ENCODE measurements at regions not wholly inside any gene's neighbourhood (a gene's known extent, or its start where the extent isn't known, plus 50 kb on each side); places are given as distances from the start of the nearest gene placed in this dataset.

GRCh38 chr4:89556601-89557305, 249.2 kb upstream of the GPRIN3 start:
- Histone ChIP-seq H3F3A (ENCODE audit: insufficient read depth, low read length) (no peaks in the 10 kb centered on the region), H3K27ac (ENCODE audit: low read length) (no peak overlapping the region), H4K20me1 (ENCODE audit: insufficient read depth, low read length) (no peaks in the 10 kb centered on the region), H2AFZ (ENCODE audit: low read length) (no peak overlapping the region), H3K4me3 (ENCODE audit: low read length) (no peak overlapping the region), H3K36me3 (replicated peaks; ENCODE audit: insufficient read depth, low read length) (no peaks in the 10 kb centered on the region), H3K9me2 (replicated peaks; ENCODE audit: insufficient read depth, low read length) (no peaks in the 10 kb centered on the region), H3K4me1 (ENCODE audit: low read length) (no peaks in the 10 kb centered on the region), H3K4me2 (ENCODE audit: low read depth, low read length) (no peak overlapping the region), H3K9me3 (replicated peaks; ENCODE audit: insufficient read depth, low read length) (no peaks in the 10 kb centered on the region), H3K9ac (ENCODE audit: low read length) (no peak overlapping the region), H3K79me2 (ENCODE audit: low read length) (no peaks in the 10 kb centered on the region), H3K27me3 (replicated peaks; ENCODE audit: insufficient read depth, low read length) (no peaks in the 10 kb centered on the region)
- TF ChIP-seq EZH2 (optimal IDR thresholded peaks at IDR 0.05; ENCODE audit: low read depth, low read length) (no peak), EZH2phosphoT487 (IDR thresholded peaks at IDR 0.05; ENCODE audit: low read length) (no peak), CTCF (IDR thresholded peaks at IDR 0.05; ENCODE audit: low read length) (no peak)
- DNase-seq, result no peak

DNA sequence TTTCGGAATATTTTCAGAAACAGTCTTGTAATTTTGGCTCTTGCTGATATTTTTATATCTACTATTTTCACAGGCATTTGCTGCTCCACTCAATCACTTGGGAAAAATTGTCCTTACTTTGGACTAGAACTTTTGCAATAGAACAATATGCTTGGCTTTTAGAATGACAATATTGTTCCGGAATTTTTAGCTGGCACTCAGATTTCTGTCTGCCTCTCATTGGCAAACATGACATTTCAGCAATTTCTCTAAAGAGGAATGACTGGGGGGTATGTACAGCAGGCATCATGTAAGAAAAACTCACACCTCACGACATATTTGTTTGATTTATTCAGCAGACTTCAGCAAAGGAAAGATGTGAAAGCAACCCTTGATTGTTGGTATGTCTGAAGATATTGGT, 243.6 kb upstream of the GPRIN3 start:
- H3K4me1 ChIP-seq (ENCODE audit: low read length), result no peaks in the 10 kb centered on the region

DNA sequence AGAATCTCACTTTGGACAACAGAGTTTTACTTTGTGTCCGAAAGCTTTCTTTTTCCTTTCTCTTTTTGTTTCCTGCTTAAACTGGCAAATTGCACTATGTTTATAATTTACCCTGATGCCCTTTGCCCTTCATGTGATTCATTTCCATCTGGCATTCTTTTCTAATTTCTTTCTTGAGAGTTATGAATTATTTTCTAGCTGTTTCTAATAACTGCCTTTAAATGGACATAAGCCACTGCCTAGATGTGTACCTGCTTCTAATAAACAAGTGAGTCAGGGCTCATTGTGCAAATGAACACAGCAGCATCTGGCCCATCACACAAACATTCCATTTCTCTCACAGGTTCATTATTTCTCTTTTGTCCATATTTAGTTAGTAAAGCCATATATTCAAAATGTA, 242.3 kb upstream of the GPRIN3 start:
- H3K9me2 ChIP-seq (replicated peaks; ENCODE audit: insufficient read depth, low read length), result no peaks in the 10 kb centered on the region
- H3K27me3 ChIP-seq (replicated peaks; ENCODE audit: insufficient read depth, low read length), result no peaks in the 10 kb centered on the region
- no peak for DNase-seq
- no peak overlapping the region for H3K4me2 ChIP-seq (ENCODE audit: low read depth, low read length)
- H3K27ac ChIP-seq (ENCODE audit: low read length), result no peak overlapping the region
- H3K4me3 ChIP-seq (ENCODE audit: low read length), result no peak overlapping the region
- H3K9ac ChIP-seq (ENCODE audit: low read length), result no peak overlapping the region
- H3K79me2 ChIP-seq (ENCODE audit: low read length), result no peaks in the 10 kb centered on the region
- TF ChIP-seq EZH2phosphoT487 (IDR thresholded peaks at IDR 0.05; ENCODE audit: low read length) (no peak), EZH2 (optimal IDR thresholded peaks at IDR 0.05; ENCODE audit: low read depth, low read length) (no peak)
- H4K20me1 ChIP-seq (ENCODE audit: insufficient read depth, low read length), result no peaks in the 10 kb centered on the region
- H3K9me3 ChIP-seq (replicated peaks; ENCODE audit: insufficient read depth, low read length), result no peaks in the 10 kb centered on the region
- no peaks in the 10 kb centered on the region for H3K4me1 ChIP-seq (ENCODE audit: low read length)
- H3F3A ChIP-seq (ENCODE audit: insufficient read depth, low read length), result no peaks in the 10 kb centered on the region
- H3K36me3 ChIP-seq (replicated peaks; ENCODE audit: insufficient read depth, low read length), result no peaks in the 10 kb centered on the region
- no peak overlapping the region for H2AFZ ChIP-seq (ENCODE audit: low read length)

More for the DNA sequence above, 243.6 kb upstream of the GPRIN3 start:
- Histone ChIP-seq H3K4me3 (ENCODE audit: low read length) (no peak overlapping the region), H3K4me2 (ENCODE audit: low read depth, low read length) (no peak overlapping the region), H3F3A (ENCODE audit: insufficient read depth, low read length) (no peaks in the 10 kb centered on the region), H3K27ac (ENCODE audit: low read length) (no peak overlapping the region), H4K20me1 (ENCODE audit: insufficient read depth, low read length) (no peaks in the 10 kb centered on the region), H3K9ac (ENCODE audit: low read length) (no peak overlapping the region), H3K9me3 (replicated peaks; ENCODE audit: insufficient read depth, low read length) (no peaks in the 10 kb centered on the region), H3K27me3 (replicated peaks; ENCODE audit: insufficient read depth, low read length) (no peaks in the 10 kb centered on the region), H3K36me3 (replicated peaks; ENCODE audit: insufficient read depth, low read length) (no peaks in the 10 kb centered on the region), H3K79me2 (ENCODE audit: low read length) (no peaks in the 10 kb centered on the region), H3K9me2 (replicated peaks; ENCODE audit: insufficient read depth, low read length) (no peaks in the 10 kb centered on the region), H2AFZ (ENCODE audit: low read length) (no peak overlapping the region)
- no peak for TF ChIP-seq CTCF (IDR thresholded peaks at IDR 0.05; ENCODE audit: low read length)
- no peak for TF ChIP-seq EZH2phosphoT487 (IDR thresholded peaks at IDR 0.05; ENCODE audit: low read length)
- TF ChIP-seq EZH2 (optimal IDR thresholded peaks at IDR 0.05; ENCODE audit: low read depth, low read length), result no peak
- no peak for DNase-seq

DNA sequence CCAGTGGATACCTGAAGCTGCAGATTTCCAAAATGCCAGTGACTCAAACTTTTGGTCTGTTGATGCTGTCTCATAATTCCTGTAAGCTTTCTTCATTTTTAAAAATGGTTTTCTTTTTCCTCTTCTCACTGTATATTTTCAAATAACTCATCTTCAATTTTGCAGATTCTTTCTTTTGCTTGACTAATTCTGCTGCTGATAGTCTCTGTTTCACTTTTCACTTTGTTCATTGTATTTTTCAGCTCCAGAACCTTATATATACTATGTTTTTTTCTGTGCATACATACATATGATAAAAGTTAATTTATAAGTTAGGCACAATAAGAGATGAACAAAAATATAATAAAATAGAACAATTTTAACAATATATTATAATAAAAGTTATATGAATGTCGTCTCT, 237.7 kb upstream of the GPRIN3 start:
- H3K4me2 ChIP-seq (ENCODE audit: low read depth, low read length), result no peak overlapping the region
- no peaks in the 10 kb centered on the region for H3K79me2 ChIP-seq (ENCODE audit: low read length)
- no peaks in the 10 kb centered on the region for H3K9me3 ChIP-seq (replicated peaks; ENCODE audit: insufficient read depth, low read length)
- no peaks in the 10 kb centered on the region for H4K20me1 ChIP-seq (ENCODE audit: insufficient read depth, low read length)
- H3F3A ChIP-seq (ENCODE audit: insufficient read depth, low read length), result no peaks in the 10 kb centered on the region
- no peak overlapping the region for H3K4me3 ChIP-seq (ENCODE audit: low read length)
- no peak overlapping the region for H2AFZ ChIP-seq (ENCODE audit: low read length)
- H3K4me1 ChIP-seq (ENCODE audit: low read length), result no peaks in the 10 kb centered on the region
- H3K27ac ChIP-seq (ENCODE audit: low read length), result no peak overlapping the region
- H3K9ac ChIP-seq (ENCODE audit: low read length), result no peak overlapping the region
- no peak for DNase-seq
- no peaks in the 10 kb centered on the region for H3K9me2 ChIP-seq (replicated peaks; ENCODE audit: insufficient read depth, low read length)
- no peak for TF ChIP-seq EZH2phosphoT487 (IDR thresholded peaks at IDR 0.05; ENCODE audit: low read length)
- TF ChIP-seq CTCF (IDR thresholded peaks at IDR 0.05; ENCODE audit: low read length), result no peak
- TF ChIP-seq EZH2 (optimal IDR thresholded peaks at IDR 0.05; ENCODE audit: low read depth, low read length), result no peak
- no peaks in the 10 kb centered on the region for H3K27me3 ChIP-seq (replicated peaks; ENCODE audit: insufficient read depth, low read length)
- H3K36me3 ChIP-seq (replicated peaks; ENCODE audit: insufficient read depth, low read length), result no peaks in the 10 kb centered on the region

Data from MM.1S (cell line).